ENCODE measurements at regions not wholly inside any gene's neighbourhood (a gene's known extent, or its start where the extent isn't known, plus 50 kb on each side); places are given as distances from the start of the nearest gene placed in this dataset.

GRCh38 chr13:66071608-66072007, 1158.5 kb downstream of the PCDH9 start:
- TF ChIP-seq, protein P1, sequence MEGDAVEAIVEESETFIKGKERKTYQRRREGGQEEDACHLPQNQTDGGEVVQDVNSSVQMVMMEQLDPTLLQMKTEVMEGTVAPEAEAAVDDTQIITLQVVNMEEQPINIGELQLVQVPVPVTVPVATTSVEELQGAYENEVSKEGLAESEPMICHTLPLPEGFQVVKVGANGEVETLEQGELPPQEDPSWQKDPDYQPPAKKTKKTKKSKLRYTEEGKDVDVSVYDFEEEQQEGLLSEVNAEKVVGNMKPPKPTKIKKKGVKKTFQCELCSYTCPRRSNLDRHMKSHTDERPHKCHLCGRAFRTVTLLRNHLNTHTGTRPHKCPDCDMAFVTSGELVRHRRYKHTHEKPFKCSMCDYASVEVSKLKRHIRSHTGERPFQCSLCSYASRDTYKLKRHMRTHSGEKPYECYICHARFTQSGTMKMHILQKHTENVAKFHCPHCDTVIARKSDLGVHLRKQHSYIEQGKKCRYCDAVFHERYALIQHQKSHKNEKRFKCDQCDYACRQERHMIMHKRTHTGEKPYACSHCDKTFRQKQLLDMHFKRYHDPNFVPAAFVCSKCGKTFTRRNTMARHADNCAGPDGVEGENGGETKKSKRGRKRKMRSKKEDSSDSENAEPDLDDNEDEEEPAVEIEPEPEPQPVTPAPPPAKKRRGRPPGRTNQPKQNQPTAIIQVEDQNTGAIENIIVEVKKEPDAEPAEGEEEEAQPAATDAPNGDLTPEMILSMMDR (IDR thresholded peaks at IDR 0.05; ENCODE audit: insufficient read depth, low read depth, low read length) = no peak
- no peak for TF ChIP-seq EZH2 (IDR thresholded peaks at IDR 0.05; ENCODE audit: insufficient read depth, low read length)

Data from astrocyte (in vitro differentiated cells and primary cell).